CD4-positive, CD25-positive, alpha-beta regulatory T cell (primary cell): ENCODE measurements at regions not wholly inside any gene's neighbourhood (a gene's known extent, or its start where the extent isn't known, plus 50 kb on each side); places are given as distances from the start of the nearest gene placed in this dataset.
"Not testable (repeated sequence)": the region's sequence is repeated elsewhere in the genome, so short reads cannot be mapped to it uniquely, and the experiment has no call there.

Experiments used
- ATAC-seq, 2 donors: fragments of 150-1000 bp; cut with Tn5 transposase; one replicate each; pipeline ENCODE4 v1.10.0; 2021; ENCODE audit warnings: low read depth in 2 of 2, moderate number of reproducible peaks in 2 of 2, moderate library complexity in 1 of 2
- DNase-seq, 3 donors: peaks; one replicate each; pipeline versions ENCODE4 v3.0.0 to v3.0.0-alpha.2; 2012 to 2022; ENCODE audit warnings: mixed read lengths in 1 of 3
- H3K27ac ChIP-seq: one replicate; pipeline ENCODE4 v1.7.0; 2013; ENCODE audit warnings: mild to moderate bottlenecking, low read length; ENCODE audit not compliant: insufficient read depth, poor library complexity, severe bottlenecking
- H3K27me3 ChIP-seq: one replicate; pipeline ENCODE4 v1.7.0; 2013; ENCODE audit warnings: low read length; ENCODE audit not compliant: control insufficient read depth, insufficient read depth
- H3K36me3 ChIP-seq: one replicate; pipeline ENCODE4 v1.7.0; 2013; ENCODE audit warnings: mild to moderate bottlenecking, low read length, moderate library complexity; ENCODE audit not compliant: control insufficient read depth, insufficient read depth
- H3K4me1 ChIP-seq: 2 replicates; pipeline ENCODE4 v1.7.0; 2013; ENCODE audit warnings: mild to moderate bottlenecking, low read length; ENCODE audit not compliant: insufficient read depth, control insufficient read depth, poor library complexity, severe bottlenecking
- H3K4me3 ChIP-seq: one replicate; pipeline ENCODE4 v1.7.0; 2013; ENCODE audit warnings: low read depth, mild to moderate bottlenecking, low read length, moderate library complexity
- H3K9me3 ChIP-seq, 2 experiments: 1 replicate in 1 of 2; 2 replicates in 1 of 2; pipeline ENCODE4 v1.7.0; 2013; ENCODE audit warnings: low read length in 2 of 2, mild to moderate bottlenecking in 1 of 2, moderate library complexity in 1 of 2; ENCODE audit not compliant: control insufficient read depth in 2 of 2
- H3K27ac Mint-ChIP-seq, 3 donors: one replicate each; pipeline ENCODE4 v1.8.0; 2020 to 2022; ENCODE audit warnings: mild to moderate bottlenecking in 3 of 3, mixed read lengths in 3 of 3, moderate library complexity in 2 of 3
- H3K27me3 Mint-ChIP-seq: one replicate; pipeline ENCODE4 v1.8.0; 2022; ENCODE audit warnings: mild to moderate bottlenecking, mixed read lengths
- H3K36me3 Mint-ChIP-seq: one replicate; pipeline ENCODE4 v1.8.0; 2020; ENCODE audit warnings: mixed read lengths
- H3K4me1 Mint-ChIP-seq, 4 donors: one replicate each; pipeline ENCODE4 v1.8.0; 2020 to 2022; ENCODE audit warnings: mixed read lengths in 4 of 4, mild to moderate bottlenecking in 1 of 4
- H3K4me3 Mint-ChIP-seq, 4 donors: one replicate each; pipeline ENCODE4 v1.8.0; 2020 to 2022; ENCODE audit warnings: mild to moderate bottlenecking in 4 of 4, mixed read lengths in 4 of 4, moderate library complexity in 3 of 4
- H3K9me3 Mint-ChIP-seq, 7 donors: one replicate each; pipeline ENCODE4 v1.8.0; 2020 to 2022; ENCODE audit warnings: mixed read lengths in 7 of 7, mild to moderate bottlenecking in 3 of 7, moderate library complexity in 2 of 7

- not testable (repeated sequence) for H3K27ac Mint-ChIP-seq, H3K4me1 Mint-ChIP-seq, H3K4me3 ChIP-seq, H3K4me1 ChIP-seq, ATAC-seq, DNase-seq, H3K9me3 ChIP-seq, H3K4me3 Mint-ChIP-seq, H3K36me3 Mint-ChIP-seq, H3K27me3 Mint-ChIP-seq, H3K27me3 ChIP-seq, H3K27ac ChIP-seq, H3K36me3 ChIP-seq
- peaks cover 0 to 27% (median 8%) of the 10 kb centered on the region in 7 donors for H3K9me3 Mint-ChIP-seq
Measured at GRCh38 chr21:9857563-9857962, 663.8 kb upstream of the TPTE start.

DNA sequence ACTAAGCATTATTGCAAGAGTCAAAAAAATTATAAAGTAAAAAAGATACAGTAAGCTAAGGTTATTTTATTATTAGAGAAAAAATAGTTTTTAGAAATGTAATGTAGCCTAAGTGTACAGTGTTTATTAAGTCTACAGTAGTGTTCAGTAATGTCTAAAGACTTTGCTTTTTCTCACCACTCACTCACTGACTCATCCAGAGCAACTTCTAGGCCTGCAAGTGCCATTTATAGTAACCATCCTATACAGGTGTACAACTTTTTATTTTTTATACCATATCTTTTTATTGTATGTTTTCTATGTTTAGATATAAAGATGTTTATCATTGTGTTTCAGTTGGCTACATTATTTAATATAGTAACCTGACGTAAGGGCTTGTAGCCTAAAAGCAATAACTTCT is 661.5 kb upstream of the TPTE start:
- H3K9me3 Mint-ChIP-seq = peaks cover 0 to 42% (median 10%) of the 10 kb centered on the region in 7 donors
- not testable (repeated sequence) for H3K4me1 Mint-ChIP-seq, H3K36me3 ChIP-seq, H3K27me3 Mint-ChIP-seq, H3K27ac ChIP-seq, H3K36me3 Mint-ChIP-seq, H3K4me1 ChIP-seq, H3K4me3 Mint-ChIP-seq, H3K4me3 ChIP-seq, DNase-seq, H3K27ac Mint-ChIP-seq, H3K27me3 ChIP-seq, ATAC-seq
- H3K9me3 ChIP-seq = peaks cover 4 to 12% of the 10 kb centered on the region in 2 experiments

GRCh38 chr21:9862456-9862855 is 658.9 kb upstream of the TPTE start:
- not testable (repeated sequence) for DNase-seq, H3K27me3 Mint-ChIP-seq, H3K27ac Mint-ChIP-seq, H3K36me3 ChIP-seq, H3K4me3 Mint-ChIP-seq, H3K27me3 ChIP-seq, H3K4me1 ChIP-seq, ATAC-seq, H3K4me3 ChIP-seq, H3K4me1 Mint-ChIP-seq, H3K27ac ChIP-seq, H3K36me3 Mint-ChIP-seq
- H3K9me3 Mint-ChIP-seq = peaks cover 0 to 35% (median 10%) of the 10 kb centered on the region in 7 donors
- H3K9me3 ChIP-seq = peaks cover 5 to 16% of the 10 kb centered on the region in 2 experiments

DNA sequence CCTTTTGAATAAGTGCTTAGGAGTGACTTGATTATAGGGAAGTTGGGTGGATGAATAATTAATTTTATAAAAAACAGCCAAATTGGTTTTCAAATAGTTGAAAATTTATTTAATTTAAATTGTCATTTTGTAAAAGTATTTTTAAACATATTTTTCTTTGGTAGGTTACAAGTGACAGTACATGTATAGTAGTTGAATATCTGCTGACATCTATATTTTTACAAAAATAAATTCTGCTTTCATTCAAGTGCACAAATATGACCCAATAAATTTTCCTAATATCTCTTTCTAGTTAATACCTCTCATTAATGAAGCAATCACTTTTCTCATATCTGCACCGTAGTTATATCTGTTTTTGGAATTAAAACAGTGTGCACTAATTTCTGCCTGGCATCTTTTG is 653.6 kb upstream of the TPTE start:
- H3K4me1 ChIP-seq, H3K4me3 Mint-ChIP-seq, ATAC-seq, H3K27me3 ChIP-seq, H3K4me1 Mint-ChIP-seq, H3K4me3 ChIP-seq, H3K36me3 ChIP-seq, H3K27ac Mint-ChIP-seq, DNase-seq, H3K36me3 Mint-ChIP-seq, H3K27me3 Mint-ChIP-seq, H3K27ac ChIP-seq: not testable (repeated sequence)
- H3K9me3 Mint-ChIP-seq = peaks cover 0 to 31% (median 12%) of the 10 kb centered on the region in 7 donors
- peaks cover 10 to 13% of the 10 kb centered on the region in 2 experiments for H3K9me3 ChIP-seq

GRCh38 chr21:9873096-9873495 is 648.3 kb upstream of the TPTE start:
- H3K4me3 Mint-ChIP-seq = peak overlapping the region in 1 of 4 donors; percentile 78
- DNase-seq, ATAC-seq, H3K36me3 ChIP-seq, H3K27me3 Mint-ChIP-seq, H3K27ac Mint-ChIP-seq, H3K4me3 ChIP-seq, H3K4me1 Mint-ChIP-seq, H3K27me3 ChIP-seq, H3K27ac ChIP-seq, H3K36me3 Mint-ChIP-seq, H3K4me1 ChIP-seq: not testable (repeated sequence)
- peaks cover 0 to 19% (median 7%) of the 10 kb centered on the region in 7 donors for H3K9me3 Mint-ChIP-seq
- peaks cover 7 to 14% of the 10 kb centered on the region in 2 experiments for H3K9me3 ChIP-seq

GRCh38 chr21:9874136-9874535 is 647.2 kb upstream of the TPTE start:
- H3K36me3 Mint-ChIP-seq, ATAC-seq, H3K27me3 Mint-ChIP-seq, DNase-seq, H3K4me1 Mint-ChIP-seq, H3K4me1 ChIP-seq, H3K27ac ChIP-seq, H3K4me3 ChIP-seq, H3K27ac Mint-ChIP-seq, H3K36me3 ChIP-seq, H3K4me3 Mint-ChIP-seq, H3K27me3 ChIP-seq: not testable (repeated sequence)
- H3K9me3 ChIP-seq = peaks cover 7 to 15% of the 10 kb centered on the region in 2 experiments
- H3K9me3 Mint-ChIP-seq = peaks cover 0 to 16% (median 8%) of the 10 kb centered on the region in 7 donors

DNA sequence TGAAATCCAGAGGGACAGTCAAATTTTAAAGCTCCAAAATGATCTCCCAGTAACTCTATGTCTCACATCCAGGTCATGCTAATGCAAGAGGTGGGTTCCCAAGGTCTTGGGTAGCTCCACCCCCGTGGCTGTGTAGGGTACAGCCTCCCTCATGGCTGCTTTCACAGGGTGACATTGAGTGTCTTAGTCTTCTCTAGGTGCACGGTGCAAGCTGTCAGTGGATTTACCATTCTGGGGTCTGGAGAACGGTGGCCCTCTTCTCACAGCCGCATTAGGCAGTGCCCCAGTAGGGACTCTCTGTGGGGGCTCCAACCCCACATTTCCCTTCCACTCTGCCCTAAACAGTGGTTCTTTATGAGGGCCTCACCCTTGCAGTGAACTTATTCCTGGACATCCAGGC is 640.0 kb upstream of the TPTE start:
- H3K9me3 Mint-ChIP-seq = peaks cover 0 to 34% (median 16%) of the 10 kb centered on the region in 7 donors
- H3K36me3 Mint-ChIP-seq, DNase-seq: not testable (repeated sequence)

DNA sequence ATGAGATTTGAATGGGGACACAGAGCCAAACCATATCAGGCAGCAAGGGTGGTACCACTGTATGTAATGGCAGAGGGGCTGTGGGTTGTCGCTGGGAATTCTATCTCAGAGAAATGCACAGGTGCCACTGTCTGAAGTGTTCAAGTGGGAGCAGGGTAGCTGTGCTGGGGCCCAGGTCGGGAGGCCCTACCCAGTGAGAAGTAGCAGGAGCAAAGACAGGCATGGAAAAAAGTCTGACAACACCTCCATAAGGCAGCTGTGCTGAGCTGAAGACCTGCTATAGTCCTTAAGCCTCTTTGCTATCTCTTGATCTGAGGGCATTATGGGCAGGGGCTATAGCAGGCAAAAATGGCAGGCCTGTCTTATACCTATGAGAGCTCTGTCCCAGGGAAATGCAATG is 638.3 kb upstream of the TPTE start:
- peaks cover 3 to 35% of the 10 kb centered on the region in 2 experiments for H3K9me3 ChIP-seq
- H3K4me1 Mint-ChIP-seq, H3K4me3 ChIP-seq, H3K27ac Mint-ChIP-seq, H3K27ac ChIP-seq, DNase-seq, H3K27me3 ChIP-seq, H3K36me3 Mint-ChIP-seq, H3K4me3 Mint-ChIP-seq, H3K27me3 Mint-ChIP-seq, H3K4me1 ChIP-seq, ATAC-seq, H3K36me3 ChIP-seq: not testable (repeated sequence)
- peaks cover 0 to 34% (median 15%) of the 10 kb centered on the region in 7 donors for H3K9me3 Mint-ChIP-seq

More for the DNA sequence above, 640.0 kb upstream of the TPTE start:
- H3K27ac ChIP-seq, H3K4me1 ChIP-seq, H3K36me3 ChIP-seq, H3K4me1 Mint-ChIP-seq, H3K4me3 Mint-ChIP-seq, H3K4me3 ChIP-seq, H3K27me3 Mint-ChIP-seq, H3K27ac Mint-ChIP-seq, ATAC-seq, H3K27me3 ChIP-seq: not testable (repeated sequence)
- H3K9me3 ChIP-seq = peaks cover 3 to 35% of the 10 kb centered on the region in 2 experiments
